MM.1S (cell line): ENCODE measurements at regions not wholly inside any gene's neighbourhood (a gene's known extent, or its start where the extent isn't known, plus 50 kb on each side); places are given as distances from the start of the nearest gene placed in this dataset.

Experiments
- EZH2 ChIP-seq: fragments of 300-600 bp; sonication (generic); optimal IDR thresholded peaks from 2 replicates; pipeline ENCODE3; 2017; ENCODE audit warnings: low read depth, mild to moderate bottlenecking, antibody characterized with exemption, low read length, mixed read lengths
- EZH2phosphoT487 ChIP-seq: fragments of 300-600 bp; sonication (generic); IDR thresholded peaks from 2 replicates; pipeline ENCODE4 v1.6.1; 2018; ENCODE audit warnings: antibody characterized with exemption, low read length
- TF ChIP-seq, protein P1 (sequence below): fragments of 300-600 bp; sonication (generic); IDR thresholded peaks from 2 replicates; pipeline ENCODE4 v1.5.1; 2016; ENCODE audit warnings: antibody characterized with exemption, low read length, mixed read lengths

DNA sequence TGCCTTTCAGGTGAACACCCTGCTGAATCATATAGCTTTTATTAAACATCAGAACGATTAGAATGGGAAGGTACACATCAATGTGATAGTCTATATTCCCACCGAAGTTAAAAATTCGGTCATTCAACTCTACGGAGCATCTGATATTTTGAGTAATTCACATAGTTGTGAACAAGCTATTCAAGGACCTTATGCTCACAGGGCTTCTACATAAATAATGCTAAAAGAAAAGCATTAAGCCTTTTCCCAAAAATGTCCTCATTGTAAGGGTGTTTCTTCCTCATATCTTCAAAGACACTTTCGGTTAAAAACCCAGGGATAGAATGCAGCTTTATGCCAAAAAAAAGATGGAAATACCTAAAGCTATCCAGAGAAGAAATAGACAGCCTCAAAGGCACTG is 79.7 kb upstream of the EDNRA start:
- TF ChIP-seq, protein P1, sequence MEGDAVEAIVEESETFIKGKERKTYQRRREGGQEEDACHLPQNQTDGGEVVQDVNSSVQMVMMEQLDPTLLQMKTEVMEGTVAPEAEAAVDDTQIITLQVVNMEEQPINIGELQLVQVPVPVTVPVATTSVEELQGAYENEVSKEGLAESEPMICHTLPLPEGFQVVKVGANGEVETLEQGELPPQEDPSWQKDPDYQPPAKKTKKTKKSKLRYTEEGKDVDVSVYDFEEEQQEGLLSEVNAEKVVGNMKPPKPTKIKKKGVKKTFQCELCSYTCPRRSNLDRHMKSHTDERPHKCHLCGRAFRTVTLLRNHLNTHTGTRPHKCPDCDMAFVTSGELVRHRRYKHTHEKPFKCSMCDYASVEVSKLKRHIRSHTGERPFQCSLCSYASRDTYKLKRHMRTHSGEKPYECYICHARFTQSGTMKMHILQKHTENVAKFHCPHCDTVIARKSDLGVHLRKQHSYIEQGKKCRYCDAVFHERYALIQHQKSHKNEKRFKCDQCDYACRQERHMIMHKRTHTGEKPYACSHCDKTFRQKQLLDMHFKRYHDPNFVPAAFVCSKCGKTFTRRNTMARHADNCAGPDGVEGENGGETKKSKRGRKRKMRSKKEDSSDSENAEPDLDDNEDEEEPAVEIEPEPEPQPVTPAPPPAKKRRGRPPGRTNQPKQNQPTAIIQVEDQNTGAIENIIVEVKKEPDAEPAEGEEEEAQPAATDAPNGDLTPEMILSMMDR, result no peak
- TF ChIP-seq EZH2phosphoT487, result no peak
- no peak for TF ChIP-seq EZH2
